GM18498 (cell line): ENCODE measurements at regions not wholly inside any gene's neighbourhood (a gene's known extent, or its start where the extent isn't known, plus 50 kb on each side); places are given as distances from the start of the nearest gene placed in this dataset.
"Not testable (repeated sequence)": the region's sequence is repeated elsewhere in the genome, so short reads cannot be mapped to it uniquely, and the experiment has no call there.

Experiments
- ATAC-seq: cut with Tn5 transposase; IDR thresholded peaks from one replicate; pipeline ENCODE4 v1.9.1; 2021; ENCODE audit warnings: mild to moderate bottlenecking, moderate library complexity; ENCODE audit not compliant: unreplicated experiment

- no peak for ATAC-seq
These were observed 1072.6 kb upstream of the NUDT12 start for GRCh38 chr5:104635227-104635626.

GRCh38 chr5:104628911-104629310 is 1066.3 kb upstream of the NUDT12 start:
- ATAC-seq, result no peak

- no peak for ATAC-seq
These were observed 1063.5 kb upstream of the NUDT12 start for GRCh38 chr5:104626122-104626521.

- ATAC-seq, result no peak
These were observed 1049.4 kb upstream of the NUDT12 start for GRCh38 chr5:104612005-104612404.

- ATAC-seq, result no peak
These were observed 1048.7 kb upstream of the NUDT12 start for GRCh38 chr5:104611135-104611767.

GRCh38 chr5:104606258-104606829 is 1043.8 kb upstream of the NUDT12 start:
- ATAC-seq, result no peak

GRCh38 chr5:104599726-104600125 is 1037.1 kb upstream of the NUDT12 start:
- ATAC-seq, result no peak

GRCh38 chr5:104598285-104598684 is 1035.7 kb upstream of the NUDT12 start:
- ATAC-seq, result no peak

GRCh38 chr5:104594850-104595249 is 1032.3 kb upstream of the NUDT12 start:
- no peak for ATAC-seq

GRCh38 chr5:104576677-104577076 is 1014.1 kb upstream of the NUDT12 start:
- no peak for ATAC-seq

GRCh38 chr5:104573949-104574709 is 1011.5 kb upstream of the NUDT12 start:
- ATAC-seq, result no peak

GRCh38 chr5:104569621-104570020 is 1007.0 kb upstream of the NUDT12 start:
- ATAC-seq, result no peak

GRCh38 chr5:104564530-104564929 is 1001.9 kb upstream of the NUDT12 start:
- no peak for ATAC-seq

- no peak for ATAC-seq
These were observed 994.4 kb upstream of the NUDT12 start for GRCh38 chr5:104556957-104557356.

GRCh38 chr5:104551628-104552027 is 989.0 kb upstream of the NUDT12 start:
- no peak for ATAC-seq

- not testable (repeated sequence) for ATAC-seq
These were observed 984.3 kb upstream of the NUDT12 start for GRCh38 chr5:104546871-104547270.

GRCh38 chr5:104541141-104541785 is 978.7 kb upstream of the NUDT12 start:
- no peak for ATAC-seq

- no peak for ATAC-seq
These were observed 977.9 kb upstream of the NUDT12 start for GRCh38 chr5:104540448-104540847.

GRCh38 chr5:104539618-104540350 is 977.2 kb upstream of the NUDT12 start:
- ATAC-seq, result no peak

GRCh38 chr5:104538734-104539133 is 976.1 kb upstream of the NUDT12 start:
- no peak for ATAC-seq

- ATAC-seq, result no peak
These were observed 970.9 kb upstream of the NUDT12 start for GRCh38 chr5:104533498-104533897.
